HepG2 (cell line): ENCODE measurements at regions not wholly inside any gene's neighbourhood (a gene's known extent, or its start where the extent isn't known, plus 50 kb on each side); places are given as distances from the start of the nearest gene placed in this dataset.

Experiments used
- ATAC-seq: fragments of 200-7000 bp; cut with Tn5 transposase; 3 replicates; pipeline ENCODE4 v1.9.1; 2020; ENCODE audit warnings: mild to moderate bottlenecking, moderate library complexity
- BruUV-seq: library from RNA; stranded (reverse); fragments of 400-500 nt; replicated peaks from 2 replicates; lab custom pipeline; 2021; lab: Mats Ljungman, UMichigan
- CTCF ChIA-PET: fragments of 300-600 bp; formaldehyde crosslinking; extraction: SDS; loops from one replicate; lab custom pipeline; 2021; ENCODE audit warnings: low total read pairs, inconsistent platforms, low intra/inter-chr PET ratio; lab: Yijun Ruan, JAX
- POLR2A ChIA-PET: fragments of 350-600 bp; sonication (Branson Sonifier 250); formaldehyde crosslinking; loops from one replicate; lab custom pipeline; 2020; ENCODE audit warnings: antibody characterized with exemption, inconsistent platforms; lab: Yijun Ruan, JAX
- DNase-seq: peaks from one replicate; pipeline ENCODE4 v3.0.0-alpha.2; 2015; ENCODE audit warnings: low spot score
- FAIRE-seq: peaks from 3 replicates; lab custom pipeline; 2011; peaks lifted over from hg19 to GRCh38; lab: Jason Lieb, UNC
- H2AFZ ChIP-seq: one replicate; pipeline ENCODE4 v1.6.1; 2011; ENCODE audit warnings: low read length, inconsistent platforms
- H3K27ac ChIP-seq: fragments of 300-600 bp; 3 replicates; pipeline ENCODE4 v1.8.0; 2011; ENCODE audit warnings: mixed run types, mild to moderate bottlenecking, mixed read lengths, low read length, inconsistent platforms; ENCODE audit not compliant: insufficient read depth; ENCODE audit errors: extremely low read length
- H3K27me3 ChIP-seq, 2 experiments: fragments of 200-600 bp in 1 of 2; 2 replicates in 1 of 2; 3 replicates in 1 of 2; pipeline versions ENCODE4 v1.6.0 to v1.8.0; 2011; ENCODE audit warnings: low read length in 2 of 2, mild to moderate bottlenecking in 2 of 2, moderate library complexity in 2 of 2, inconsistent platforms in 1 of 2; ENCODE audit not compliant: insufficient read depth in 2 of 2, control insufficient read depth in 1 of 2
- H3K36me3 ChIP-seq, 2 experiments: fragments of 200-600 bp in 1 of 2; replicated peaks in 1 of 2; 2 replicates in 1 of 2; 3 replicates in 1 of 2; pipeline versions ENCODE4 v1.5.1 to v1.8.0; 2011; ENCODE audit warnings: low read length in 2 of 2, inconsistent platforms in 1 of 2; ENCODE audit not compliant: insufficient read depth in 2 of 2, control insufficient read depth in 1 of 2
- H3K4me1 ChIP-seq: 2 replicates; pipeline ENCODE4 v1.5.1; 2012; ENCODE audit warnings: low read length, inconsistent platforms; ENCODE audit not compliant: insufficient read depth
- H3K4me2 ChIP-seq: 2 replicates; pipeline ENCODE4 v1.6.0; 2011; ENCODE audit warnings: low read depth, low read length, inconsistent platforms
- H3K4me3 ChIP-seq, 3 experiments: fragments of 200-600 bp in 1 of 3; sonication (generic), shearing (Covaris generic) in 1 of 3; replicated peaks in 1 of 3; 2 replicates each; pipeline ENCODE4 v1.5.1; 2011 to 2016; ENCODE audit warnings: low read length in 3 of 3, inconsistent platforms in 2 of 3, low read depth in 2 of 3, mild to moderate bottlenecking in 2 of 3, control low read depth in 1 of 3, mixed read lengths in 1 of 3; ENCODE audit not compliant: insufficient read depth in 1 of 3
- H3K79me2 ChIP-seq: one replicate; pipeline ENCODE4 v1.6.1; 2011; ENCODE audit warnings: low read length, inconsistent platforms; ENCODE audit not compliant: insufficient read depth
- H3K9ac ChIP-seq: 2 replicates; pipeline ENCODE4 v1.6.0; 2011; ENCODE audit warnings: mild to moderate bottlenecking, low read depth, low read length, inconsistent platforms; ENCODE audit not compliant: insufficient read depth
- H3K9me3 ChIP-seq: 2 replicates; pipeline ENCODE4 v1.5.1; 2012; ENCODE audit warnings: mild to moderate bottlenecking, low read length
- H4K20me1 ChIP-seq: 2 replicates; pipeline ENCODE4 v1.6.0; 2011; ENCODE audit warnings: inconsistent platforms, mild to moderate bottlenecking, low read length, moderate library complexity; ENCODE audit not compliant: insufficient read depth
- CBFB ChIP-seq: sonication (generic); formaldehyde crosslinking; IDR thresholded peaks from 2 replicates; pipeline ENCODE4 v1.4.0; 2020; ENCODE audit warnings: missing genetic modification reagents
- CREB3 ChIP-seq: sonication (generic); formaldehyde crosslinking; IDR thresholded peaks from 2 replicates; pipeline ENCODE4 v1.5.0; 2020; ENCODE audit warnings: missing genetic modification reagents
- E2F1 ChIP-seq: sonication (generic); formaldehyde crosslinking; IDR thresholded peaks from 2 replicates; pipeline ENCODE4 v1.5.0; 2020; ENCODE audit warnings: missing genetic modification reagents
- HNF4A ChIP-seq: sonication (generic); formaldehyde crosslinking; IDR thresholded peaks from 2 replicates; pipeline ENCODE4 v1.4.0; 2020; ENCODE audit warnings: missing genetic modification reagents
- NCOA1 ChIP-seq: sonication (generic); formaldehyde crosslinking; IDR thresholded peaks from 2 replicates; pipeline ENCODE4 v1.9.0; 2021; ENCODE audit warnings: missing genetic modification reagents
- PAX8 ChIP-seq: sonication (generic); formaldehyde crosslinking; IDR thresholded peaks from 2 replicates; pipeline ENCODE4 v1.8.0; 2022; ENCODE audit warnings: mild to moderate bottlenecking, missing genetic modification reagents, borderline replicate concordance
- SOX6 ChIP-seq, 2 experiments: fragments of 450-650 bp in 1 of 2; sonication (generic) in 1 of 2; formaldehyde crosslinking in 1 of 2; IDR thresholded peaks; 2 replicates each; pipeline versions ENCODE4 v1.4.0 to v1.6.1; 2017 to 2020; ENCODE audit warnings: antibody characterized with exemption in 1 of 2, mild to moderate bottlenecking in 1 of 2, missing genetic modification reagents in 1 of 2
- THYN1 ChIP-seq: sonication (generic); formaldehyde crosslinking; IDR thresholded peaks from 2 replicates; pipeline ENCODE4 v1.8.1; 2023; ENCODE audit warnings: low read depth, mild to moderate bottlenecking, moderate library complexity, missing genetic modification reagents, borderline replicate concordance
- TRAFD1 ChIP-seq: sonication (generic); formaldehyde crosslinking; IDR thresholded peaks from 2 replicates; pipeline ENCODE4 v1.5.1; 2020; ENCODE audit warnings: missing genetic modification reagents, mild to moderate bottlenecking, borderline replicate concordance
- ZBTB43 ChIP-seq: sonication (generic); formaldehyde crosslinking; conservative IDR thresholded peaks from 2 replicates; pipeline ENCODE4 v1.4.0; 2020; ENCODE audit warnings: missing genetic modification reagents
- ZMYM2 ChIP-seq: sonication (generic); formaldehyde crosslinking; IDR thresholded peaks from 2 replicates; pipeline ENCODE4 v1.8.0; 2022; ENCODE audit warnings: mild to moderate bottlenecking, missing genetic modification reagents
- ZNF282 ChIP-seq: fragments of 450-650 bp; IDR thresholded peaks from 2 replicates; pipeline ENCODE4 v1.6.1; 2018; ENCODE audit not compliant: partially characterized antibody
- ZNF331 ChIP-seq: sonication (generic); formaldehyde crosslinking; IDR thresholded peaks from 2 replicates; pipeline ENCODE4 v1.4.0; 2020; ENCODE audit warnings: missing genetic modification reagents
- WGBS: methylation state at CpG from one replicate; pipeline ENCODE4 v1.1.6; 2017; ENCODE audit warnings: low lambda C conversion rate; 5-methylcytosine and 5-hydroxymethylcytosine counted together
- in situ Hi-C: cut with HindIII; loops from 2 replicates; pipeline ENCODE4 v1.10.0; 2017; ENCODE audit warnings: low pct_unique_long_range_greater_than_20kb; ENCODE audit not compliant: extremely low pct_ligation_motif_present
- intact Hi-C: fragments of 100-400 bp; cut with micrococcal nuclease; formaldehyde crosslinking; loops from one replicate; pipeline ENCODE4 v1.10.0; 2022; ENCODE audit not compliant: unreplicated experiment
- TF ChIP-seq, protein P1 (sequence below): sonication (generic); formaldehyde crosslinking; IDR thresholded peaks from 2 replicates; pipeline ENCODE4 v1.5.0; 2020; ENCODE audit warnings: missing genetic modification reagents
- TF ChIP-seq, protein P2 (sequence below): sonication (generic); formaldehyde crosslinking; IDR thresholded peaks from 2 replicates; pipeline ENCODE4 v1.8.1; 2022; ENCODE audit warnings: low read depth, mild to moderate bottlenecking, missing genetic modification reagents

GRCh38 chr10:35906155-35906554, 264.1 kb upstream of the FZD8 start (continued):
- no peak for TF ChIP-seq ZBTB43 (CRISPR knock-in tag)

GRCh38 chr10:35903021-35903420, 260.9 kb upstream of the FZD8 start:
- intact Hi-C loops: no loop called here
- Histone ChIP-seq H3K9ac (no peak overlapping the region), H3K4me3 (no peak overlapping the region), H3K4me1 (no peaks in the 10 kb centered on the region), H3K27ac (no peak overlapping the region), H3K9me3 (no peaks in the 10 kb centered on the region), H3K27me3 (no peaks in the 10 kb centered on the region; a peak in 1 of 5 replicates), H4K20me1 (no peaks in the 10 kb centered on the region), H3K4me2 (no peak overlapping the region), H2AFZ (no peak overlapping the region), H3K36me3 (no peaks in the 10 kb centered on the region), H3K79me2 (no peaks in the 10 kb centered on the region)
- FAIRE-seq: no peak
- POLR2A ChIA-PET: no interaction called here
- in situ Hi-C loops: no loop called here
- BruUV-seq: no TSS peak
- no peak for ATAC-seq
- 22% methylated on average over 7 of the region's 7 CpGs for WGBS
- DNase-seq: no peak
- CTCF ChIA-PET: no interaction called here
- TF ChIP-seq NCOA1 (CRISPR knock-in tag) (no peak), CREB3 (CRISPR knock-in tag) (no peak), ZMYM2 (CRISPR knock-in tag) (no peak), THYN1 (CRISPR knock-in tag) (no peak), PAX8 (no peak), TRAFD1 (CRISPR knock-in tag) (no peak), SOX6 (IDR thresholded peaks at IDR 0.05) (no peak), SOX6 (CRISPR knock-in tag; IDR thresholded peaks at IDR 0.05) (no peak), CBFB (CRISPR knock-in tag) (no peak), HNF4A (CRISPR knock-in tag) (no peak), E2F1 (CRISPR knock-in tag) (no peak), ZNF331 (CRISPR knock-in tag) (no peak), ZNF282 (no peak)
- TF ChIP-seq, protein P1, sequence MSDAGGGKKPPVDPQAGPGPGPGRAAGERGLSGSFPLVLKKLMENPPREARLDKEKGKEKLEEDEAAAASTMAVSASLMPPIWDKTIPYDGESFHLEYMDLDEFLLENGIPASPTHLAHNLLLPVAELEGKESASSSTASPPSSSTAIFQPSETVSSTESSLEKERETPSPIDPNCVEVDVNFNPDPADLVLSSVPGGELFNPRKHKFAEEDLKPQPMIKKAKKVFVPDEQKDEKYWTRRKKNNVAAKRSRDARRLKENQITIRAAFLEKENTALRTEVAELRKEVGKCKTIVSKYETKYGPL (CRISPR knock-in tag): no peak
- TF ChIP-seq, protein P2, sequence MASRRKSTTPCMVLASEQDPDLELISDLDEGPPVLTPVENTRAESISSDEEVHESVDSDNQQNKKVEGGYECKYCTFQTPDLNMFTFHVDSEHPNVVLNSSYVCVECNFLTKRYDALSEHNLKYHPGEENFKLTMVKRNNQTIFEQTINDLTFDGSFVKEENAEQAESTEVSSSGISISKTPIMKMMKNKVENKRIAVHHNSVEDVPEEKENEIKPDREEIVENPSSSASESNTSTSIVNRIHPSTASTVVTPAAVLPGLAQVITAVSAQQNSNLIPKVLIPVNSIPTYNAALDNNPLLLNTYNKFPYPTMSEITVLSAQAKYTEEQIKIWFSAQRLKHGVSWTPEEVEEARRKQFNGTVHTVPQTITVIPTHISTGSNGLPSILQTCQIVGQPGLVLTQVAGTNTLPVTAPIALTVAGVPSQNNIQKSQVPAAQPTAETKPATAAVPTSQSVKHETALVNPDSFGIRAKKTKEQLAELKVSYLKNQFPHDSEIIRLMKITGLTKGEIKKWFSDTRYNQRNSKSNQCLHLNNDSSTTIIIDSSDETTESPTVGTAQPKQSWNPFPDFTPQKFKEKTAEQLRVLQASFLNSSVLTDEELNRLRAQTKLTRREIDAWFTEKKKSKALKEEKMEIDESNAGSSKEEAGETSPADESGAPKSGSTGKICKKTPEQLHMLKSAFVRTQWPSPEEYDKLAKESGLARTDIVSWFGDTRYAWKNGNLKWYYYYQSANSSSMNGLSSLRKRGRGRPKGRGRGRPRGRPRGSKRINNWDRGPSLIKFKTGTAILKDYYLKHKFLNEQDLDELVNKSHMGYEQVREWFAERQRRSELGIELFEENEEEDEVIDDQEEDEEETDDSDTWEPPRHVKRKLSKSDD: no peak
